Naive B cell (primary cell): ENCODE measurements at regions not wholly inside any gene's neighbourhood (a gene's known extent, or its start where the extent isn't known, plus 50 kb on each side); places are given as distances from the start of the nearest gene placed in this dataset.

Experiments
- ATAC-seq, 2 donors: fragments of 150-1000 bp; cut with Tn5 transposase; 2 replicates each; pipeline ENCODE4 v1.10.0; 2021; ENCODE audit warnings: low read depth in 2 of 2, mild to moderate bottlenecking in 2 of 2, moderate library complexity in 2 of 2
- DNase-seq: peaks from one replicate; pipeline ENCODE4 v3.0.0; 2022
- H3K27ac Mint-ChIP-seq, 6 donors: one replicate each; pipeline ENCODE4 v1.8.0; 2020 to 2022; ENCODE audit warnings: mild to moderate bottlenecking in 6 of 6, mixed read lengths in 6 of 6, moderate library complexity in 5 of 6, inconsistent platforms in 2 of 6
- H3K27me3 Mint-ChIP-seq, 3 donors: one replicate each; pipeline ENCODE4 v1.8.0; 2021 to 2022; ENCODE audit warnings: mixed read lengths in 3 of 3, mild to moderate bottlenecking in 1 of 3
- H3K36me3 Mint-ChIP-seq, 2 donors: one replicate each; pipeline ENCODE4 v1.8.0; 2020 to 2022; ENCODE audit warnings: mixed read lengths in 2 of 2, inconsistent platforms in 1 of 2, mild to moderate bottlenecking in 1 of 2
- H3K4me1 Mint-ChIP-seq, 3 donors: one replicate each; pipeline ENCODE4 v1.8.0; 2020 to 2022; ENCODE audit warnings: mixed read lengths in 3 of 3, inconsistent platforms in 1 of 3, mild to moderate bottlenecking in 1 of 3, moderate library complexity in 1 of 3
- H3K4me3 Mint-ChIP-seq, 8 donors: one replicate each; pipeline ENCODE4 v1.8.0; 2020 to 2022; ENCODE audit warnings: mild to moderate bottlenecking in 8 of 8, mixed read lengths in 8 of 8, moderate library complexity in 8 of 8, inconsistent platforms in 2 of 8
- H3K9me3 Mint-ChIP-seq, 7 donors: one replicate each; pipeline ENCODE4 v1.8.0; 2020 to 2022; ENCODE audit warnings: mixed read lengths in 7 of 7, mild to moderate bottlenecking in 5 of 7, inconsistent platforms in 2 of 7, moderate library complexity in 1 of 7

DNA sequence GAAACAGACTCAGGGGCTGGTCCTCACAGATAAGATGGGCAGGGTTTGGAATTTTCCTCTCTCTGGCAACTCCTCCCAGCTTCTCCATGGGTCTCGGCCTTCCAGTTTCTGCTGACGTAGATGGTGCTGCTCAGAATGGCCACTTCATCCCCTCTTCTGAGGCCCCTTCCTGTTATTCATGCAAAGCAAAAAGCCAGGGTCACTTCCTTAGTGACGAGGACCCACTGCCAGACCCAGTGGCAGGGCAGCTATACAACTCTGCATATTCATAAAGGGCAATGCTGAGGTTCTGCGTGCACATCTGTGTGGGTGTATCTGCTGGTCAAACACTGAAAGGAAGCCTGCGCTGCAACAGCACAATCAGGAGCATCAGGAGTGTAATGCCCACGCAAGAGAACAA lies 108.8 kb downstream of the WSCD1 start:
- H3K27ac Mint-ChIP-seq: no peak overlapping the region
- H3K36me3 Mint-ChIP-seq: no peaks in the 10 kb centered on the region
- no peak overlapping the region for H3K4me3 Mint-ChIP-seq
- peaks cover 0 to 10% (median 2%) of the 10 kb centered on the region in 7 donors for H3K9me3 Mint-ChIP-seq
- DNase-seq (no peak), ATAC-seq (no peak)
- H3K27me3 Mint-ChIP-seq: peaks cover 10 to 31% (median 18%) of the 10 kb centered on the region in 3 donors
- no peaks in the 10 kb centered on the region for H3K4me1 Mint-ChIP-seq

DNA sequence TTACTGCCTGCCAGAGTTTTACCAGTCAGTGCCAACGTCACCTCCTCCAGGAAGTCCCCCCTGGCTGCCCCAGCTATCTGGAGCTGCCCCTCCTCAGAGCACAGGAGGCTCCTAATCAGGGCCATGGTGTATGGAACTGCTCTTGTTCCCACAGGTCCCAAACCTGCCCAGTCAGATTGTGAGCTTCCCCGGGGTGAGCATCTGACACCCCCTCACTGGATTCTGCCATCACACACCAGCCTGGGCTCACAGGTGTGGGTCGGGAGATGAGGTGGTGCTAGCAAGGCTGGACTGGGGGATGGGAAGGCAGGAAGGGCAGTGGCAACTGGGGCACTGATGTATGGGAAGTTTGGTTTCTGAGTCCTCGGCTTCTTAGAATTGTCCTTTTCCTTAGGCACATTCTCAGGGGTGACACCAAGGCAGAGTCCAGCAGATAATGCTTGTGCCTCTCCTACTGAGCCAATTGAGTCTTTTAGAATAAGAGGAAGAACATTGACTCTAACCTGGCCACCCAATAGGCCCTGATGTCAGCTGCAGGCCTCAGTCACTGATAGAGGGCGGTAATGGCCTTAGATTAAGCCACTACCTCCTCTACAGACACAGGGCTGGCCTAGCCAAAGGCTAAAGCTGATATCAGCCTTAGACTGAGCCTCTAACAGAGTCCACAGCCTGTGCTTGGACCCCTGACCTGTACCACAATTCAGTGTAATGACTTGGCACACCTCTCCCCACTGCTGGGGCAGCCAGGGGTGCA lies 107.9 kb downstream of the WSCD1 start:
- no peak overlapping the region for H3K4me3 Mint-ChIP-seq
- no peak overlapping the region for H3K27ac Mint-ChIP-seq
- no peak for DNase-seq
- ATAC-seq: no peak
- peaks cover 0 to 6% (median under 1%) of the 10 kb centered on the region in 7 donors for H3K9me3 Mint-ChIP-seq
- H3K27me3 Mint-ChIP-seq: peaks cover 10 to 32% (median 20%) of the 10 kb centered on the region in 3 donors
- H3K36me3 Mint-ChIP-seq: no peaks in the 10 kb centered on the region
- H3K4me1 Mint-ChIP-seq: no peaks in the 10 kb centered on the region
